Colonic mucosa (tissue), 4 donors: ENCODE measurements at regions not wholly inside any gene's neighbourhood (a gene's known extent, or its start where the extent isn't known, plus 50 kb on each side); places are given as distances from the start of the nearest gene placed in this dataset.

Experiments used
- DNase-seq: peaks from one replicate; pipeline ENCODE4 v3.0.0-alpha.2; 2020
- H3K27ac ChIP-seq: fragments of 200-600 bp; one replicate; pipeline ENCODE4 v1.8.0; 2021
- H3K27me3 ChIP-seq: fragments of 200-600 bp; one replicate; pipeline ENCODE4 v1.8.0; 2021
- H3K36me3 ChIP-seq: fragments of 200-600 bp; one replicate; pipeline ENCODE4 v1.8.0; 2021
- H3K4me1 ChIP-seq: fragments of 200-600 bp; one replicate; pipeline ENCODE4 v1.8.0; 2021; ENCODE audit warnings: mild to moderate bottlenecking
- H3K4me3 ChIP-seq: fragments of 200-600 bp; one replicate; pipeline ENCODE4 v1.8.0; 2021
- H3K9ac ChIP-seq, 2 donors: one replicate each; pipeline ENCODE4 v1.7.0; 2013; ENCODE audit warnings: control low read depth in 2 of 2, low read depth in 2 of 2, low read length in 2 of 2
- H3K9me3 ChIP-seq: fragments of 200-600 bp; one replicate; pipeline ENCODE4 v1.8.0; 2021
- CTCF ChIP-seq: fragments of 200-600 bp; IDR thresholded peaks from one replicate; pipeline ENCODE4 v1.8.0; 2022; ENCODE audit warnings: antibody characterized with exemption, mild to moderate bottlenecking
- intact Hi-C: fragments of 100-400 bp; cut with DNase I; formaldehyde crosslinking; loops from one replicate; pipeline ENCODE4 v1.14.1; 2022
- donor health status: healthy.
- donor health status: DM: no; HTN: no; CAD: no.
- donor health status: DM: no; HTN: no; CAD: no.

- Histone ChIP-seq H3K27me3 (no peaks in the 10 kb centered on the region), H3K9me3 (no peaks in the 10 kb centered on the region), H3K27ac (no peak overlapping the region), H3K9ac (no peak overlapping the region), H3K4me3 (no peak overlapping the region), H3K4me1 (no peaks in the 10 kb centered on the region), H3K36me3 (no peaks in the 10 kb centered on the region)
- TF ChIP-seq CTCF = no peak
- no peak for DNase-seq
- intact Hi-C loops = no loop called here
These were observed 428.8 kb downstream of the NKX6-1 start for GRCh38 chr4:84070289-84070688.

GRCh38 chr4:84063619-84064018, 435.5 kb downstream of the NKX6-1 start:
- Histone ChIP-seq H3K27ac (no peak overlapping the region), H3K4me1 (no peaks in the 10 kb centered on the region), H3K27me3 (no peaks in the 10 kb centered on the region), H3K36me3 (no peaks in the 10 kb centered on the region), H3K9me3 (no peaks in the 10 kb centered on the region), H3K4me3 (no peak overlapping the region), H3K9ac (no peak overlapping the region)
- no peak for TF ChIP-seq CTCF
- intact Hi-C loops = no loop called here
- no peak for DNase-seq

GRCh38 chr4:84058201-84058600, 440.9 kb downstream of the NKX6-1 start:
- intact Hi-C loops = no loop called here
- no peaks in the 10 kb centered on the region for H3K4me1 ChIP-seq
- H3K27ac ChIP-seq = no peak overlapping the region

GRCh38 chr4:84051639-84052038, 447.5 kb downstream of the NKX6-1 start:
- intact Hi-C loops = no loop called here

More at GRCh38 chr4:84058201-84058600, 440.9 kb downstream of the NKX6-1 start:
- Histone ChIP-seq H3K4me3 (no peak overlapping the region), H3K27me3 (no peaks in the 10 kb centered on the region), H3K9ac (no peak overlapping the region), H3K36me3 (no peaks in the 10 kb centered on the region), H3K9me3 (no peaks in the 10 kb centered on the region)
- no peak for TF ChIP-seq CTCF
- DNase-seq = no peak

GRCh38 chr4:84051089-84051488, 448.0 kb downstream of the NKX6-1 start:
- H3K27ac ChIP-seq = no peak overlapping the region
- intact Hi-C loops = no loop called here
- H3K36me3 ChIP-seq = no peaks in the 10 kb centered on the region
- H3K9ac ChIP-seq = no peak overlapping the region
- H3K9me3 ChIP-seq = no peaks in the 10 kb centered on the region
- H3K4me3 ChIP-seq = no peak overlapping the region
- TF ChIP-seq CTCF = no peak
- DNase-seq = no peak
- H3K4me1 ChIP-seq = no peaks in the 10 kb centered on the region
- no peaks in the 10 kb centered on the region for H3K27me3 ChIP-seq

More at GRCh38 chr4:84051639-84052038, 447.5 kb downstream of the NKX6-1 start:
- no peaks in the 10 kb centered on the region for H3K9me3 ChIP-seq
- no peaks in the 10 kb centered on the region for H3K27me3 ChIP-seq
- no peak overlapping the region for H3K4me3 ChIP-seq
- no peak for TF ChIP-seq CTCF
- H3K4me1 ChIP-seq = no peaks in the 10 kb centered on the region
- no peak overlapping the region for H3K27ac ChIP-seq
- H3K9ac ChIP-seq = no peak overlapping the region
- no peak for DNase-seq
- H3K36me3 ChIP-seq = no peaks in the 10 kb centered on the region

GRCh38 chr4:84050015-84050414, 449.1 kb downstream of the NKX6-1 start:
- H3K27ac ChIP-seq = no peak overlapping the region
- DNase-seq = no peak
- H3K36me3 ChIP-seq = no peaks in the 10 kb centered on the region
- intact Hi-C loops = no loop called here
- no peaks in the 10 kb centered on the region for H3K9me3 ChIP-seq
- TF ChIP-seq CTCF = no peak
- H3K4me1 ChIP-seq = no peaks in the 10 kb centered on the region
- no peaks in the 10 kb centered on the region for H3K27me3 ChIP-seq
- H3K9ac ChIP-seq = no peak overlapping the region
- no peak overlapping the region for H3K4me3 ChIP-seq
